ENCODE measurements at regions not wholly inside any gene's neighbourhood (a gene's known extent, or its start where the extent isn't known, plus 50 kb on each side); places are given as distances from the start of the nearest gene placed in this dataset.

- no peaks in the 10 kb centered on the region for H3K36me3 Mint-ChIP-seq (ENCODE audit: low read depth)
- H3K4me1 Mint-ChIP-seq = no peaks in the 10 kb centered on the region
- ATAC-seq (ENCODE audit: low read depth) = no peak
- CTCF ChIA-PET = no interaction called here
- no peak overlapping the region for H3K4me3 Mint-ChIP-seq
- no peak for DNase-seq
- H3K9me3 Mint-ChIP-seq = peaks cover 3% of the 10 kb centered on the region
- H3K27ac Mint-ChIP-seq = no peak overlapping the region
- peaks cover 2% of the 10 kb centered on the region for H3K27me3 Mint-ChIP-seq
- intact Hi-C loops (cut with micrococcal nuclease) = no loop called here
- no peak for TF ChIP-seq CTCF (IDR thresholded peaks at IDR 0.05)
- POLR2A ChIA-PET = no interaction called here
Observed at GRCh38 chr1:177793900-177794299, 176.0 kb downstream of the SEC16B start.

GRCh38 chr1:177790566-177790965, 179.3 kb downstream of the SEC16B start:
- H3K27me3 Mint-ChIP-seq = peaks cover 2% of the 10 kb centered on the region
- no peaks in the 10 kb centered on the region for H3K36me3 Mint-ChIP-seq (ENCODE audit: low read depth)
- POLR2A ChIA-PET = no interaction called here
- peaks cover 3% of the 10 kb centered on the region for H3K9me3 Mint-ChIP-seq
- no peak for ATAC-seq (ENCODE audit: low read depth)
- CTCF ChIA-PET = no interaction called here
- TF ChIP-seq CTCF (IDR thresholded peaks at IDR 0.05) = no peak
- H3K27ac Mint-ChIP-seq = no peak overlapping the region
- no peaks in the 10 kb centered on the region for H3K4me1 Mint-ChIP-seq
- DNase-seq = no peak
- intact Hi-C loops (cut with micrococcal nuclease) = no loop called here
- no peak overlapping the region for H3K4me3 Mint-ChIP-seq

DNA sequence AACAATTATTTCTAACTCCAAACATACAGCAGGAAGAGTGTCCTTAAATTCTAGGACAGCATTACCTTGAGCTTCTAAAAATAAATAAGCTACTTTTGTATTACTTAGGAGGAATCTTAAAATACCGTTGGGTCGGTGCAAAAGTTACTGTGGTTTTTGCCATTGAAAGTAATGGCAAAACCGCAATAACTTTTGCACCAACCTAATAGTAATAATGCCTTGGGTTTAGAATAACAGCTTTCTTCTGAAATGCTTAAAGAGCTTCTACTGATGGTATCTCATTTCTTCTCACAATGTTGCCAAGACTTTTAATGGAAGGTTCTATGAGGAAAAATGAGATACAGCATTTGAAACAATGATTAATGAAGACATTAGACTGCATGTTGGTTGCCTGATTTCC, 179.9 kb downstream of the SEC16B start:
- POLR2A ChIA-PET = no interaction called here
- Mint-ChIP-seq H3K4me1 (no peaks in the 10 kb centered on the region), H3K9me3 (peaks cover 3% of the 10 kb centered on the region), H3K27ac (no peak overlapping the region), H3K27me3 (peaks cover 2% of the 10 kb centered on the region), H3K4me3 (no peak overlapping the region), H3K36me3 (ENCODE audit: low read depth) (no peaks in the 10 kb centered on the region)
- no peak for TF ChIP-seq CTCF (IDR thresholded peaks at IDR 0.05)
- CTCF ChIA-PET = no interaction called here
- intact Hi-C loops (cut with micrococcal nuclease) = no loop called here
- DNase-seq (no peak), ATAC-seq (ENCODE audit: low read depth) (no peak)

DNA sequence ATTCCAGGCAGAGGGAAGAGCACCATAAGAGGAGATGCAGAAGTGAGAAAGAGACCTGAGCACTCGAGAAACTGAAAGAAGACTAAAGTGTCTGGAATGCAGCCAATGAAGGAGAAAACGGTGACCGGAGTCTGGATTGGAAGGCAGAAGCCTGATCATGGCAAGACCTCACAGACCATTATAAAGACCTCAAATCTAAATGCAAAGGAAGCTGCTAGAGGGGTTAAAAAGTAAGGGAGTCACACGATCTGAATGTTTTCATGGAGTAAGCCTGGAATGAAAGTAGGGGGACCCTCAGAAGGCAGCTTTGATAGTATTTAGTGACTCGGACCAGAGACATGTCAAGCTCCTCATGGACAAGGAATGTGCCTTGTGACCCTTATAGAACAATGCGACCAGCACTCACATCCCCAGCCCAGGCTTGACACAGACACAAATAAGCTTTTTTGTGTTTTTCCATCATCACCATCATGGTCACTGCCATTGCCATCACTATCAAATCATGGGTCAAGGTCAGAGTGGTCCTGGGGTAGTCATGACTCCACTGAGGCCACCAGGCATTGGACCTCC, 183.6 kb downstream of the SEC16B start:
- ATAC-seq (ENCODE audit: low read depth) (no peak), DNase-seq (no peak)
- ChIA-PET CTCF (no interaction called here), POLR2A (no interaction called here)
- Mint-ChIP-seq H3K4me3 (no peak overlapping the region), H3K27me3 (peaks cover 2% of the 10 kb centered on the region), H3K4me1 (no peaks in the 10 kb centered on the region), H3K36me3 (ENCODE audit: low read depth) (no peaks in the 10 kb centered on the region), H3K9me3 (peaks cover 3% of the 10 kb centered on the region), H3K27ac (no peak overlapping the region)
- intact Hi-C loops (cut with micrococcal nuclease) = no loop called here
- TF ChIP-seq CTCF (IDR thresholded peaks at IDR 0.05) = no peak

DNA sequence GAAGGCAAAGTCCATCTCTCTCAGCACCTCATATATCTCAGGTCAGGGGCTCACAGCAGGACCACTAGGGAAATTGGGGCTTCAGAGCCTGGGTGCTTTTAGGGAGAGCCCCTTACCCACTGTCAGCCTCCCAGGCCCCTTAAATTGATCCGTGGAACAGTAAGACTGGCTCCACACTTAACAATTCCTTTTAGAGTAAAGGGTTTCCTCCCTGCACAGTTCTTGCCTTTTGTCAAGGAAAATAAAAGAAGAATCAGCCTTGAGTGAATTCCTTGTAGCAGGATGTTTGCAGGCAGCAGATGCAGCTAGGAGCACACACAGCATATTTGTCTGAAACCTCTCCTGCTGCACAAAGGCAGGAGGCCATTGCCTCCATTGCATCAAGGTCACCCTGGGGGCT, 184.9 kb downstream of the SEC16B start:
- no peak for TF ChIP-seq CTCF (IDR thresholded peaks at IDR 0.05)
- no peak for DNase-seq
- no peaks in the 10 kb centered on the region for H3K4me1 Mint-ChIP-seq
- no peak overlapping the region for H3K27ac Mint-ChIP-seq
- no peaks in the 10 kb centered on the region for H3K9me3 Mint-ChIP-seq
- no peak for ATAC-seq (ENCODE audit: low read depth)
- H3K27me3 Mint-ChIP-seq = no peaks in the 10 kb centered on the region
- ChIA-PET POLR2A (no interaction called here), CTCF (no interaction called here)
- intact Hi-C loops (cut with micrococcal nuclease) = no loop called here
- H3K36me3 Mint-ChIP-seq (ENCODE audit: low read depth) = no peaks in the 10 kb centered on the region
- no peak overlapping the region for H3K4me3 Mint-ChIP-seq
